Stimulated activated CD4-positive, alpha-beta T cell treated with anti-CD3 and anti-CD28 coated beads, Interleukin-15, amount 100 ng/mL, for 24 hours (primary cell): ENCODE measurements at regions not wholly inside any gene's neighbourhood (a gene's known extent, or its start where the extent isn't known, plus 50 kb on each side); places are given as distances from the start of the nearest gene placed in this dataset.
"Not testable (repeated sequence)": the region's sequence is repeated elsewhere in the genome, so short reads cannot be mapped to it uniquely, and the experiment has no call there.

Experiments used
- DNase-seq: peaks from one replicate; pipeline ENCODE4 v3.0.0-alpha.2; 2020

GRCh38 chr1:37166005-37166404 lies 131.7 kb upstream of the GRIK3 start:
- no peak for DNase-seq

GRCh38 chr1:37167479-37167878 lies 133.2 kb upstream of the GRIK3 start:
- DNase-seq: no peak

GRCh38 chr1:37169241-37169640 lies 134.9 kb upstream of the GRIK3 start:
- no peak for DNase-seq

- DNase-seq: no peak
These were observed 135.5 kb upstream of the GRIK3 start for GRCh38 chr1:37169743-37170275.

- DNase-seq: no peak
These were observed 137.4 kb upstream of the GRIK3 start for GRCh38 chr1:37171691-37172090.

GRCh38 chr1:37174341-37174740 lies 140.0 kb upstream of the GRIK3 start:
- DNase-seq: no peak

- no peak for DNase-seq
These were observed 140.6 kb upstream of the GRIK3 start for GRCh38 chr1:37174876-37175275.

- no peak for DNase-seq
These were observed 141.4 kb upstream of the GRIK3 start for GRCh38 chr1:37175666-37176215.

GRCh38 chr1:37176269-37176668 lies 142.0 kb upstream of the GRIK3 start:
- DNase-seq: no peak

- DNase-seq: peak; percentile 23
These were observed 143.0 kb upstream of the GRIK3 start for GRCh38 chr1:37177230-37177864.

- no peak for DNase-seq
These were observed 147.1 kb upstream of the GRIK3 start for GRCh38 chr1:37181425-37181824.

GRCh38 chr1:37184789-37185188 lies 150.5 kb upstream of the GRIK3 start:
- DNase-seq: no peak

GRCh38 chr1:37186246-37186756 lies 152.0 kb upstream of the GRIK3 start:
- no peak for DNase-seq

GRCh38 chr1:37189111-37189510 lies 154.8 kb upstream of the GRIK3 start:
- no peak for DNase-seq

- DNase-seq: no peak
These were observed 163.1 kb upstream of the GRIK3 start for GRCh38 chr1:37197411-37197810.

- DNase-seq: not testable (repeated sequence)
These were observed 180.0 kb upstream of the GRIK3 start for GRCh38 chr1:37214305-37214704.

- no peak for DNase-seq
These were observed 199.3 kb upstream of the GRIK3 start for GRCh38 chr1:37233606-37234005.

- DNase-seq: no peak
These were observed 200.7 kb upstream of the GRIK3 start for GRCh38 chr1:37234941-37235418.

GRCh38 chr1:37237948-37238347 lies 203.6 kb upstream of the GRIK3 start:
- DNase-seq: no peak

- DNase-seq: no peak
These were observed 204.3 kb upstream of the GRIK3 start for GRCh38 chr1:37238364-37239224.

- DNase-seq: no peak
These were observed 205.0 kb upstream of the GRIK3 start for GRCh38 chr1:37239225-37239740.

GRCh38 chr1:37240897-37241296 lies 206.6 kb upstream of the GRIK3 start:
- no peak for DNase-seq

GRCh38 chr1:37242501-37242900 lies 208.2 kb upstream of the GRIK3 start:
- no peak for DNase-seq
